ENCODE measurements at regions not wholly inside any gene's neighbourhood (a gene's known extent, or its start where the extent isn't known, plus 50 kb on each side); places are given as distances from the start of the nearest gene placed in this dataset.
A peak's percentile ranks its signal among the peaks of the same experiment; 100 is the strongest.
"Not testable (repeated sequence)": the region's sequence is repeated elsewhere in the genome, so short reads cannot be mapped to it uniquely, and the experiment has no call there.

DNA sequence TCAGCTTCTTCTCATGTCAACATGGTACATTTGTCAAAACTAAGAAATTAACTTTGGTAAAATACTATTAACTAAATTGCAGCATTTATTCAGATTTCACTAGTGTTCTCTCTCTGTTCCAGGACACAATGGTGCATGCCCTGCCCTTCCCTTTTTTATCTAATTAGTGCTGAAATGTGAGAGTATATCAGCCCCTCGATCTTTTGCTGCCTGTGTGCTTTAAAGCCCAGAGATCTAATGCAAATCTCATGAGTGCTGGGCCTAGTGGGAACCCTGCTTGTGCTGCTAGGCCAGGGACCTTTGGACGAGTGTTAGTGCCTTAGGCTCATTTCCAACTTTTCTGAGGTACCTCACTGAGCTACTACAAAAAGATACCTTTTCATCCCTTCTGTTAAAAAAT, 221.1 kb upstream of the EDNRB start:
- DNase-seq (ENCODE audit: low spot score): no peak

DNA sequence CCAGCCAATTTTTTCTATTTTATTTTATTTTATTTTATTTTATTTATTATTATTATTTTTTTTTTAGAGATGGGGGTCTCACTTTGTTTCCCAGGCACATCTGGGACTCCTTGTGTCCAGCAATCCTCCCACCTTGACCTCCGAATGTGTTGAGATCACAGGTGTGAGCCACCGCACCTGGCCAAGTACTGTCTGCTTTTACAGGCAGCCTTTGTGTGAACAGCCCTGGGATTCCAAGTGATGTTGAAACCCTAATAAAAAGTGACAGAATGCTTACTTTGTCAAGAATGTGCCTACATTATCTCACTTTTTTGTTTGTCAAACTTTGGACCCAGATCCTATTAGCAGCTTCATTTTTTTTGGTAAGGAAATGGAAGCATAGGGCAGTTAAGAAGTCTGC, 220.1 kb upstream of the EDNRB start:
- no peak for DNase-seq (ENCODE audit: low spot score)

DNA sequence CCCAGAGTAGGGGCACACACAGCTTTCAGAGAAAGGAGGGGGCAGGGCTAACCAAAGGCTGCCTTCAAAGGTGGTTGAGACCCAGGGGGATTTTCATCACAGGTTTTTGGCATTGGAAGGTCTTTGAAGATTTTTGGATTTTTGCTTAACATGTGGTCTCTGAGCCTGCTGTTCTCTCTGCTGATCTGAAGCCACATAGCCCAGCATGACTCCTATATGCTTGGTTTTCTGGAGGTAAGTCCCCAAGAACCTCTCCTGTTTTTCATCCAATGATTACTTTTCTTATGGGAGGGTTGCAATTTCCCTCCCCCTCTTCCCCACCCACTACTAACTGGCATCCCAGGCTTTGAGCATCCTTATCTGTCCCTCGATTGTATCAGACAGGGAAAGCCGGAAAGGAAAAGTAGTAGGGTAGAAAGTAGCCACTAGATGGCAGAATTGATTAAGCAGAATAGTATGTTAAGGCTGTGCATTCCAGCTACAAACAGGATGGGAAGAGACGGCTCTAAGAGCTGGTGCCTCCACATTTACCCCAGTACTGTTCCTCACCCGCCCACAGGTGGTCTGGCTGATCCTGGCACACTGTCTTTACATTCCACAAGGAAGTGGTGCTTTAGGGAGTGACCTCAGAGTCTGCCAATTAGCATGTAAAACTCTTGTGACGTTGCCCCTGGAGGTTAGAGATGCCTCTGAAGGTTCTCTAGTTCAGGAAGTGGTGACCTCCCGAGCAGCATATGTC, 218.9 kb upstream of the EDNRB start:
- DNase-seq (ENCODE audit: low spot score): peak; percentile 86

DNA sequence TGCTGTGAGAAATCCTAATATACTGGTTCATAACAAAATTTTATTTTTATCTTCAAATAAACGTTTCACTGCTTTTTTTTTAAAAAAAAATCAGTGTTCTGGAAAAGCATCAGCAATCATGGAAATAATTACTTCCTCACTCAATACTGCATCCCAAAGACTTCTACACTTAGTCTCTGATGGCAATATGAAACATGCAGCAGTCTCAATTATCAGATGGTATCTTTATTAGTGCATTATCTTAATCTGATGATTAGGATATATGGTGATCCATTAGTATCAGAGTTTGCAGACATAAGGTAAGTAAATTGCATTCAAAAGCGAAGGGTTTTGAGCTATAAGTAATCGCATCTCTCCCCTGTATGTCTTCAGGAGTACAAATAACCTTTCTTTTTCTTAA, 218.3 kb upstream of the EDNRB start:
- DNase-seq (ENCODE audit: low spot score): no peak

DNA sequence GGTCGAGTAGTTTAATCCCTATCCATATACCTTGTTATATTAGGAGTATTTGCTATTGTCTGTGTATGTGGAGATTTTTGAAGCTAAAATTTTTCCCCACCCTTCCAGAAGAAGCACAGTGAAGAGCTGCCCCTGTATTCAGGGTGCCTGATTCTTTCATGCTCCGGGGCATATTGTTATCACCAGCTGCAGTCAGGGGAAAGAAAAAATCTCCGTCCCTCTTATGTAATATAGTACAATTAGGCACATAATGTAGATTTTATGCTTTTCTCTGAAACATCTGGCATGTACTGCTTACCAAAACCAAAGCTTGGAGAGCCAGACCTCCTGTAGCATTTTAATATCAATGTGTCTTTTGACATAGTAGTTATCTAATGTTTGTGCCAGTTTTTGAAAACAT, 214.9 kb upstream of the EDNRB start:
- no peak for DNase-seq (ENCODE audit: low spot score)

DNA sequence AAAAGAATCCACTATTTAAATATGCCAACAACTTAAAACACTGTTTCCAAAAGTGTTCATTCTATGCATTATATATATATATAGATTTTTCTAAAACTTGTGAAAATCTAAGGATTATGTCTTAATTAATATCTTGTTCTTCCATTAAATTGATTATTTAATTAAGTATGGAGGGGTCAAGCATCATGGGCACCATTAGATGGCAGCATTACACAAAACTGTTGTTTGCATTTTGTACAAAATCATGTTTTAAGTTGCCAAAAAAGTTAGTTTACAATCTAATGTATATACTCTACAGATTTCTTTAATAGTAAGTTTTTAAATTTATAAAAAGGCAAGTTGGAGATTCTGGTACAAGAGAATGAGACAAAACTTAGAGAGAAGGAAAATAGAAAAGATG, 213.2 kb upstream of the EDNRB start:
- DNase-seq (ENCODE audit: low spot score): no peak

DNA sequence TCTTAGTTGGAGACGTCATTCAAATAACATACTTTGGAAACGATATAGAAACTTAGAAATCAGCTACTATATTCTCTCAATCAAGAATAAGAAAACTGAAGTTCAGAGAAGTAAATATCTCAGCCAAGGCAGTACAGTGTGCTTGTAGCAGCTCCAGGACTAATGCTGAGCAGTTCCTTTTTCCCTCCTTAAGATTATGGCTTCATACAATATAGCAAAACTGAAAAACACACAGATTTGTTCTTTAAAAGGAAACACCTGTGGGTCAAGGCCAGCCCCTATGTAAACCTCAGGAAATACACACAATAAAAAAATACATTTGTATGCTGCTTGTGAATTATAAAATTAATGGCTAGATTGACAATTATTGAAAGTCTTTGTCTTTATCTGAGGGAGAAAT, 212.7 kb upstream of the EDNRB start:
- DNase-seq (ENCODE audit: low spot score): no peak

DNA sequence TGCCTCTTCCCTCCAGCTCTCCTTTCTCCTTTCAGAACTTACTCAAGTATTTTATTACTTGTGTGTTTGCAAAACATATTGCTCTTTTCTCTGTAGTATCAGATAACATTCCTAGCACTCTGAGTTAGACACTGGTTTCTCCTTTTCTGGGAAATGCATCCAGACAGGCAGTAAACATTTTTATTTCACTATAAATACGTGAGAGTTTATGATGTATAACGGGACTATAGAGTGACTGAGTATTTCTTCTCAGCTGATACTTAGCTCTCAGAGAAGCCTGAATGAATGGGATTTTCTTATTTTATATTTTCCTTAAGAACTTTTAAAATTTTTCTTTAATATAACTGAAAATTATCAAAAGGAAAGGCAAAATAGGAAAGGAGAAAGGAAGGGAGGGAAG, 211.2 kb upstream of the EDNRB start:
- DNase-seq (ENCODE audit: low spot score): no peak

DNA sequence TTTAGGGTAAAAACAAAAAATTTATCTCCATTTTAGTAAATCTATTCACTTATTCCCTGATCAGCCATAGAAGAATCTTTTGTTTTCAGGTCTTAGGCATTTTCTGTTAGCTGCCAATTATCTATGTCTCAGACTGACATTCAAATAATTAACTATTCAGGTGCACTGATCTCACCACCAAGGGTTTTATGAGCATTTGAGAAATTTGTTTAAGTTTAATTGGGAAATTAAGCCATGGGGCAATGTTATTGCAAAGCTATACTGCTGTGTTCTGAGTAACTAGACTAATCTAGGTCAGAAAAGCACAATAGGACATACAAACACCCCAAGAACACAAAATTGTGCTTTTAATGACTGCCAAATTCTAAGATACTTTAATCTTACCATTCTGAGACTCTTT, 210.7 kb upstream of the EDNRB start:
- DNase-seq (ENCODE audit: low spot score): no peak

DNA sequence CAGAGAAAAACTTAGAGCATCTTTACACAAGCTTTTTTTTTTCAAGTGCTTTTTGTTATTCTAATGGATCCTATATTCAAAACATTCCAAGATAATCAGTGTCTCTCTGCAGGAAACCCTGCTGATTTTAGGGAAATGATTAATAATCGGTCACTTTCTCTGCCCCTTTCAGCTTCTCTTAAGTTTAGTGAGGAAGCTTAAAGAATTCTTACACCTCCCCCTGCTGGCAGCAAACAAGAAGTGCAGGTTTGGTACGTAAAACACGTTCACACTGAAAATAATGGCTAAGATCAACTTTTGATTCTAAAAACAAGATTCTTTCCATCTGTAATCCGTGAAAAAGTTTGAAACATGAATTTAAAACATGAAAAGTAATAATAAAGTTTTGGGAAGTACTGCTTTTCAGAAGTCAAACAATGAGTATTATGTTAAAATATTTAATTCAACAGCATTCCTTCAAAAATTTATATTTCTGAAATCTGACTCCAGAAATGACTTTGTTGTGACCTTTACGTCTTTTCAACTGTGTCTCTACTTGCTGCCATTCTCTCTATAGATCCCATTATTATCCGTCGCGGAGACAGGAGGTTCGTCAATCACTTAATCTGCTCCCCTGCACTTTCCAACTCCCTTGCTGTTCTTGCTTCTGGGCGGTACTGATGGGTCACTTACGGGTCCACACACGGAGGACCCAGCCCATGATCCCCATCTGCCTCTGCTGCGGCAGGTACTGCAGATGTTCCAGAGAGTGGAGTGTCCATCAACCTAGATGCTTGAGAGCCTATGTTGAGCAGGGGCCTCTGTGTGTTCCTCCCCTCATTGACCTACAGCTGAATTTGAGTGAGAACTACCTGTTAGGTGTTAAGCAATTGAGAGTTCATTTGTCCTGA, 203.1 kb upstream of the EDNRB start:
- peak; percentile 82 for DNase-seq (ENCODE audit: low spot score)

DNA sequence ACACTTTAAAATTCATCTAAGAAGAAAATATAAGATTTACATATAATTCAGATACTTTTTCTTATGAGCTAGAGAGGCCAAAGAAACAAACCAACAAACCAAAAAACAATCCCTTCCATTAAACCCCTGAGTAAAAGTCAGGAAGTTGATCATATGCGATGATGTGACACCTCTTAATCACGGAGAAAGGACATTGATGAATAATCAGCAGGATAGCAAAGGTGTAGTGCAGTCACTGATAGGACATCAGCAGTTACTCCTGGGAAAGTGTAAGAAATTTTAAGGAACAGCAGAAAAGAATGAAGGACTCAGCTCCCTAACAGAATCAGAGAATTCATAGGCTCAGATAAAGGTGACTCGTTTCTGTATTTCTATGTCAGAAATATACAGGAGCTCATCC, 202.4 kb upstream of the EDNRB start:
- DNase-seq (ENCODE audit: low spot score): no peak

DNA sequence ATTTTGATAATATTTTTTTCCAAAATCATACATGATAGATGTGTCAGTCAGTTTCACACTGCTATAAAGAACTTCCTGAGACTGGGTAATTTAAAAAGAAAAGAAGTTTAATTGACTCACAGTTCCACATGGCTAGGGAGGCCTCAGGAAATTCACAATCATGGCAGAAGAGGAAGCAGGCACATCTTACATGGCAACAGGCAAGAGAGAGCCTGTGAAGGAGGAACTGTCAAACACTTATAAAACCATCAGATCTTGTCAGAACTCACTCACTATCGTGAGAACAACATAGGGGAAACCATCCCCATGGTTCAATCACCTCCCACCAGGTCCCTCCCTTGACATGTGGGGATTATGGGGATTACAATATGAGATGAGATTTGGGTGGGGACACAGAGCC, 201.5 kb upstream of the EDNRB start:
- DNase-seq (ENCODE audit: low spot score): not testable (repeated sequence)

DNA sequence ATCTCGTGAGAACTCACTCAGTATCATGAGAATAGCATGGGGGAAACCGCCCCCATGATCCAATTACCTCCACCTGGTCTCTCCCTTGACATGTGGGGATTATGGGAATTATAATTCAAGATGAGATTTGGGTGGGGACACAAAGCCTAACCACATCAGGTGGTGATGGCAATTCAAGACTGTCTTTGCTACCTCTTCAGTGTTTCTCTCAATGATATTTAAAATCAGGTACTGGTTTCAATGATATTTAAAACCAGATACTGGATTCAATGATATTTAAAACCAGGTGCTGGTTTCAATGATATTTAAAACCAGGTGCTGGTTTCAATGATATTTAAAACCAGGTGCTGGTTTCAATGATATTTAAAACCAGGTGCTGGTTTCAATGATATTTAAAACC, 198.4 kb upstream of the EDNRB start:
- DNase-seq (ENCODE audit: low spot score): not testable (repeated sequence)

DNA sequence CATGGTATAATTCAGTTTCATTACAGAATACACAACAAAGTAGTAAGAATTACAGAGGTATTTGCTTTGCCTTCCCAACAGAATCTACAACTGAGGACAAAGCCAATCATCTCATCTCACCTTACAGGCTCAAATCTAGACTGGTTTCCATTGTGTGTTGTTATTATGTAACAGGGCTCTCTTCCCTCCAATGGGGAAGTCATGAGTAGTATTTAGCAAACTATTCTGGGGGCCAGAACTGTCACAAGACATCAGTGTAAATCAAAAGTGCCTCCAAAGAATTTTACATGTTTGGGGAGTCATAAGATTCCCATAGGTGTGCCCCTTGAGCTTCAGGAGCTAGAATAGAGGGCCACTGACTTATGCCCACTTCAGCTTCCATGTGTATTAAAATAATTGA, 187.0 kb upstream of the EDNRB start:
- DNase-seq (ENCODE audit: low spot score): no peak

DNA sequence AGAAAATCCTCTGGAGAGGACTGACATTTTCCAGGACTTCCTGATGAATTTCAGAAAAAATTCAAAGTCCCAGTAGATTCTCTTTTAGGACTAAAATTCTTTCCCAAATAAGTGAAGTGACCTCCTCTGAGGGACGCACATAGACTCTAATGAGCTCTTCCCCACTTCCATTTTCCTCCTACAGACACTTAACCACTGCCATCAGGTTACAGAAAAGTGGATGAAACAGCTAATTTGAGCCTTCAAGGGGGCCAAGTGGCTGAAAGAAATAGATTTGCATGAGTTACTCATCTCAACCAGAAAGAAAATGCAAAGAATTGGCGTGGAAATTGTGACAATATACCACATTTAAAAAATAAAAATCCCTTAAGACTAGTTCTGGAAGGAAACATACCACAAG, 185.3 kb upstream of the EDNRB start:
- DNase-seq (ENCODE audit: low spot score): no peak

DNA sequence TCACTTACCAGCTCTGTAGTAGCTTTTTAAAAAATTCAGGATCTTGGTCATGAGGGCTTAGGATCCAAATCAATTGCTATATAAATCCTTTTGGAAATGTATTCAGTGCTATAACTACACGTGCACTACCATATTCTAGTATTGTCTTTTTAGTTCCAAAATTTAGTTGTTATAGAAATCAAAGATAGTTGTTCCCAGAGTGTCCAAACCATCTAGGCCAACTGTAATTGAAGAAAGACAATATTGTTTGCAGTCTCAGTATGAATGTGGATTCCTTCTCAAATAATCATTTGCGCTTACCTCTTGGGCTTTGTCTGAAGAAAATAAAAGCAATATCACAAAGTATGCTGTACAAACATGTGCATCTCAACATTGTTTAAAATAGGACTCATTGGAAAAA, 184.1 kb upstream of the EDNRB start:
- DNase-seq (ENCODE audit: low spot score): no peak

DNA sequence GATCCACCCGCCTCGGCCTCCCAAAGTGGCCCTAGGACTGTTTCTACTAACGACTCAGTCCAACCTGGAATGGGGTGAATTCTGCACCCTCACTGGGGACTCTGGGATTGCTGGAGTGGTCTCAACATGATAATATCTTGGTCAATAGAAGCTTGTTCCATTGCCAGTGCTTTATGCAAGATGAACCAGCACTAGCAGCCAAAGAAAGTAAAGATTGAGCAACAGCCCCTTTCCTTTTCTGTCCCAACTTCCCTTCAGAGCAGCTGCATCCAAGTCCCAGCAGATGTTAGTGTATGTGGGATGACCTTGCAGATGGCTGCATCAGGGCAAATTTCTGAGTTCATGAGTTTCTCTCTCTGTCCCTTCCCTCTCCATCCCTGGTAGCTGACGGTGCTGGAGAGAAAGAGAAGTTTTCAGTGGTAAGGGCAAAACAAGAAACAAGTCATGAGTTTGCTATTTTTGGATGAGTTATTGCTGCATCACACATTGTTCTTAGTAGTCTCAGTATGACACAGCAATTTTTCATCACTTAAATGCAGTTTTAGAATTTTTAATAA, 183.6 kb upstream of the EDNRB start:
- DNase-seq (ENCODE audit: low spot score): peak; percentile 17

DNA sequence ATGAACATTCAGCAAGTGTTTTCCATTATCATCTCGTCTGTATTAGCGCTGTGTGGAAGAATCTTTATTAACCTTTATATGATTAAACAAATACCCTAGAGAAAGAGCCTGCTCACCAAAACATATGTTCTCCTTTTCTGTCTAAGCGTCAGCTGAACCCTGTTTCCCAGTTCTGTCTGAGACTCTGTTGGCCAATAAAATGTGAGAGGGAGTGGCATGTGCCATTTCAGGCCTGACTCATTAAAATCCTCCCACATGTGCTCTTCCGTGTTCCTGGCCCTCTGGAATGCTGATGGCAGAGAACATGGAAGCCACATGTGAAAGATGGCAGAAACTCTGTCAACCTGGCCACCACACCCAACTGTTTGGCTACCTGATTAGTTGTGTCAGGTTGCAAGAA, 181.9 kb upstream of the EDNRB start:
- no peak for DNase-seq (ENCODE audit: low spot score)

DNA sequence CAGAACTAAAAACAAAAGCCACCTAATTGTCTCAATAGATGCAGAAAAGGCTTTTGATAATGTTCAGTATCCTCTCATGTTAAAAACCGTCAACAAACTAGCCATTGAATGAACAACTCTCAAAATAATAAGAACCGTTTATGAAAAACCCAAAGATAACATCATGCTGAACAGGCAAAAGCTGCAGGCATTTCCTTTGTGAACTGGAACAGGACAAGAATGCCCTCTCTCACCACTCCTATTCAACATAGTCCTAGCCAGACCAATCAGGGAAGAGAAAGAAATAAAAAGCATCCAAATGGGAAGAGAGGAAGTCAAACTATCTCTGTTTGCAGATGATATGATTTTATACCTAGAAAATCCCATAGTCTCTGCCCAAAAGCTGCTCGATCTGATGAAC, 179.6 kb upstream of the EDNRB start:
- no peak for DNase-seq (ENCODE audit: low spot score)

DNA sequence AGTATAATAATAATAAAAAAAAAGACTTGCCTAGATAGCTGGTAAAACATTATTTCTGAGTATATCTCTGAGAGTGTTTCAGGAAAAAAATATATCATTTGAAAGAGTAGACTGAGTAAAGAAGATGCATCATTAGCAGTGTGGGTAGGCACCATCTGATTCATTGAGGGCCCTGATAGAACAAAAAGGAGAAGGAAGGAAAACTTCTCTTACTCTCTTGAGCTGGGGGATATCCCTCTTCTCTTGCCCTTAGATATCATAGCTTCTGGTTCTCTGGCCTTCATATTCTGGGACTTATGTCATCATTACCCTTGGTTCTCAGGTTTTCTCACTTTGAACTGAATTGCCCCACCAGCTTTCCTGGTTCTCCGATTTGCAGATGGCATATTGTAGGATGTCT, 177.6 kb upstream of the EDNRB start:
- no peak for DNase-seq (ENCODE audit: low spot score)

DNA sequence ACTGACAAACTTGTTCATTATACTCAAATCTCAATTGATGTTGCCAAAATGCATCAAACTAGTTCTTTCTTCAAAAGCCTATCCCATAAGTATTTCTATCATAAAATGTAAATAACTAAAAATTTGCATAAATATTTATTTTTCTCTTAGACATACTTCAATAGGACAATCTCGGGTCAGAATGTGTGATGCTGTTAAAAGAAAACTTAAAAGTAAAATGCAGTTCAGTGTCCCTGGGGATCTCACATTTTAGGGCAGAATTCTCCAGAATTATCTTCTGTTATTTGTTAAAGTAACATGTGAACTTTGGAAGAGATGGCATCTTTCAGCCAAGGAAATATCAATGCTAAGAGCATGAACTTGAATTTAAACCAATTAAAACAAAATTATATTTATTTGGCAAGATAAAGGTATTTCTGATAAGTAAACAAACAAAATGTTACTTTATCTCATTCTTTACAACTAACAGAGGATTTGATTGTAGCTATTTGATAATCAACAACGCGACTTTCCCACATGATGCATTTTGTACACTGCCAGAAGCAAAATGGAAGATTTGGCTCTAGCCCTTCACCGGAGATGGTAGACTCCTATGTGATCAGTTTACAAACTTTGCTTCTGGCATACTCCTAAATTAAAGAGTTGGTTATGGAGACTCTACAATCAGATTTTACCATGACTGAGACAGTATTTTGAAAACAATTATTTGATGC, 169.5 kb upstream of the EDNRB start:
- DNase-seq (ENCODE audit: low spot score): no peak

DNA sequence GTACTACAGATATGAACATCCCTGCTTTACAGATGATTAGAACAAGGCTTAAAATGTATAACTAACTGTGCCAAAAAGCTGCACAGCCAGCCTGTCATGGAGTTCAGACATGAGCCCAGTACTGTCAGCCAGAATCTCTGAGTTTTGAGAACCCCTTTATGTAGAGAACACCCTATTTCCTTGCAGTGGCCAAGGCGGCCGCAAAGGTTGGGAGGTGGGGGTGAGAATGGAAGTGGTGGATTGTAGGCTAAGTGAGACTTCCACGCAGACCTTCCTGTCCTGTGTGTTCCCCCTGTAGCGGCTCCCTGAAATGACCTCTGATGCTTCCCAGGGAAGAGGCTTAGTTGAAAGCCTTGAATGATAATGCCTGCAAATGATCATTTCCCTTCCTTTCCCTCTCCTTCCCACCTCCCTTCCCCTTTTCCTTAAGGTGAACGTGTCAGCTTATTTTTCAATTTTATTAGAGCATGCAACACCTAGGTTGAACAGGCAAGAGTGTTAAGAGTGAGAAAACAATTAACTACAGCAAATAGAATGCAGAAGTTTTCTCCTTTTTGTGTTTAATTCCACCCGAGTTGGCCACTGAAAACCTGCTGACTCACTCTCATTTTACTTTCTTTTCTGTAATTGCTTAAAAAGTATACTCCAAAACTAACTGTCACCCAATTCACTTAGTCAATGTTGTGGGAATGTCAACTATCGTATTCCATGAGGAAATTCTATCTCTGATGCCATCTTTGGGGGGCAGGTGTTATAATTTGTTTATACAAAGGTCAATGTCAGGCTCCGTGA, 167.0 kb upstream of the EDNRB start:
- DNase-seq (ENCODE audit: low spot score): no peak

Measured in Ammon's horn (tissue), 1 donor.